HG02884 (cell line): ENCODE measurements at regions not wholly inside any gene's neighbourhood (a gene's known extent, or its start where the extent isn't known, plus 50 kb on each side); places are given as distances from the start of the nearest gene placed in this dataset.
A peak's percentile ranks its signal among the peaks of the same experiment; 100 is the strongest.
"Not testable (repeated sequence)": the region's sequence is repeated elsewhere in the genome, so short reads cannot be mapped to it uniquely, and the experiment has no call there.

ENCODE experiments used
- ATAC-seq: cut with Tn5 transposase; IDR thresholded peaks from one replicate; pipeline ENCODE4 v1.9.1; 2021; ENCODE audit warnings: mild to moderate bottlenecking, moderate library complexity; ENCODE audit not compliant: unreplicated experiment

- ATAC-seq: no peak
Measured at GRCh38 chr15:54850101-54850500, 346.6 kb downstream of the RSL24D1 start.

- no peak for ATAC-seq
Measured at GRCh38 chr15:54843006-54843405, 353.7 kb downstream of the RSL24D1 start.

- no peak for ATAC-seq
Measured at GRCh38 chr15:54841701-54842305, 354.9 kb downstream of the RSL24D1 start.

DNA sequence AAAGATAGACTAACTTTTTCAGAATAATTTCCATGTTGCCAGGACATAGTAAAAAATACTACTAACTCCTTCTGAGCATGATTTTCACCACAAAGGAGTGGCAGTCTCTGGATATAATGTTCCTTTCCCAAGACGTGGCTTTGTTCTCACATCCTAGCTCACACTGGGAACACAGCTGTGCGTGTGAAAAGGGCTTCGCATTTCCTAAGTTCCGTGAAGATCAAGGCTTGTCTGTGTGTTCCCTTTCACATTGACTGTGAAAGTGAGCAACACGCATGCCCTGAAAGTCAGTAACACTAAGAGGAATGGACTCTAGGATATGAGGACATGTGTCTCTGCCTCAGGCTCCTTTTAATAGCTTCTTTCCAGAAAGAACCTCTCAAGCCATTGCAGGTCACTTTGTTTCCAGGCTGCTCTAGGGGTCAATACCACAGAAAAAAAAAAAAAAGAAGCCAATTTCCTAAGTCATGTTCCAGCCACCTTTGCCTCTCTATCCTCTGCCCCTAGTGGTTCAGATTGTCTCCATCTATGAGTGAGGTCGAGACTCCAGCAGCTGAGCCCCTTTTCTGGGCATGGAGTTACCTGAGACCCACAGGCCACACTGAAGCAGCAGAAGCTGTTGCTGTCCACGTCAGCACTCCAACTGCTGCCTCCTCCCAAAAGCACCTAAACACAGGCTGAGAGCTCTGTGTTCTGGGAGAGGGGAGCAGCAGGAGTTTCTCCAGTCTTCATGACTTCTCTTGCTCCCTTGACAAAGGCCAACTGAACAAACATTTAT lies 355.9 kb downstream of the RSL24D1 start:
- no peak for ATAC-seq

DNA sequence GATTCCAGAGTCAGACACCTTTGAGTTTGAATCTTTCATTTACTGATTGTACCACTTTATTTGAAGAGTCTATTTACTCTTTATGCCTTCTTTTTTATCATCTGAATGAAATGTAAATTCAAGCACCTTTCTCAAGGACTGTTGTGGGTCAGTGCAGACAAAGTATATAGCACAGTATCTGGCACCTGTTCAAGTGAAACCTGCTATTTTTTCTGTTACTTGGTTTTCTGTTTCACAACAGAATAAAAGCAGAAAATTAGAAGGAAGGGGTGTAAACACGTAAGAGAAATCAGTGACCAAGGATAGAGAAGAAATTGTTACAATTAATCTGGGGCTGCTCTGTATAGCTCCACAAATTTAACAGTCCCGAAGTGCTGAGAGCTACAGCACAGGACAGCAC lies 357.4 kb downstream of the RSL24D1 start:
- no peak for ATAC-seq

- peak; percentile 56 for ATAC-seq
Measured at GRCh38 chr15:54836052-54836795, 360.5 kb downstream of the RSL24D1 start.

DNA sequence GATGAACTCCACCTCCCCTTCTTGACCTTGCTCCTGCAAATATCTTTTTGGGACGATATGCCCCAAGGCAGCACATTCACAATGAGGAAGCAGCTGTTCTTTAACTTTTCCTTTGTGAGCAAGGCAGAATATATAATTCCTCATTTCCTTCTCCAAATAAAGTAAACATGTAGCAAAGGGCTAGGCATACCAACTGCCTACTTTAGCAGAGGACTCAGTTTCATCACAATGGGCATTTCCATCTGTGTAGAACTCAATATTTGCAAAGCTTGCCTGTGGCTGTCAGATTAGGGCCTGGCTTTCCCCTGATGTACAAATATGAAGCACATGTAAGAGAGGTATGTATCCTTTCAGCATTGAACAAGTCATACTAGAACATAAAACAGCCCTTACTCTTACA lies 366.9 kb downstream of the RSL24D1 start:
- no peak for ATAC-seq

DNA sequence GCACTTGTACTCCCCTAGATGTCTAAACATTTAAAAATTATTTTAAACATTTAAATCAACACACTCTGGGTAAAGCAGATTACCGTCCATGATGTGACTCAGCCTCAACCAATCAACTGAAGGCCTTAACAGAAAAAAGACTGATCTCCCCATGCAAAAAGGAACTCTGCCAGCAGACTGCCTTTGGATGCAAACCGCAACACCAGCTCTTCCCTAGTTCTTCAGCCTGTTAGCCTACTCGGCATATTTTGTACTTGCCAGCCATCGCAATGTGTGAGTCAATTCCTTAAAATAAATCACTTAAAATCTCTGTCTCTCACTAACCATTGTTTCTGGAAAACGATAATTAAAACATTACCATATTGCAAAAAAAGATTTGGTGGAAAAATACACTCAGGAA lies 375.9 kb downstream of the RSL24D1 start:
- ATAC-seq: no peak

- no peak for ATAC-seq
Measured at GRCh38 chr15:54820098-54820497, 376.6 kb downstream of the RSL24D1 start.

DNA sequence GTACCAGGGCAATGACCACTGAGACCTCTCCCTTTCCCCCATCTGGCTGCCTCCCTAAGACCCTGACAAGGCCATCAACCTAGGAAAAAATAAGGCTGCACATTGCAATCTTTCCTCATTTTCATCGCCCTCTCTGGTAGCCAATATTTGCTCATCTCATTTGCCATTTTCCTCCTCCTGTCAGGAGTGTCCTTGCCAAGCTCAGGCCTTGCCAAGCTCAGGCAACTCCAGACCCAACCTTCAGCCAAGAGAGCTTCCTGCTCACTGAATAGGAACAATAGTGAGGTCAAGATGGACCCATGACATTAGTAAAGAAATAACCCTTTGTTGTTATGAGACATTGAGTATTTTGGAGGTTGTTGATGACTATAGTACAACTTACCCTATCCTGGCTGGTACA lies 380.3 kb downstream of the RSL24D1 start:
- no peak for ATAC-seq

DNA sequence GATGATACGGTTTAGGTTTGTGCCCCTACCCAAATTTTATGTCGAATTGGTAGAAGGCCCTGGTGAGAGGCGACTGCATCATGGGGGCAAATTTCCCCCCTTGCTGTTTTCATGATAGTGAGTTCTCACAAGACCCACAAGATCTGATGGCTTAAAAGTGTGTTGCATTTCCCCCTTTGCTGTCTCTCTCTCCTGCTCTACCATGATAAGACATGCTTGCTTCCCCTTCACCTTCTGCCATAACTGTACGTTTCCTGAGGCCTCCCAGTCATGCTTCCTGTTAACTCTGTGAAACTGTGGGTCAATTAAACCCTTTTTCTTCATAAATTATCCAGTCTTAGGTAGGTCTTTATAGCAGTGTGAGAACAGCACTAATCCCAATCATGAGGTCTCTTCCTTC lies 381.2 kb downstream of the RSL24D1 start:
- no peak for ATAC-seq

GRCh38 chr15:54812383-54812782 lies 384.4 kb downstream of the RSL24D1 start:
- ATAC-seq: no peak

DNA sequence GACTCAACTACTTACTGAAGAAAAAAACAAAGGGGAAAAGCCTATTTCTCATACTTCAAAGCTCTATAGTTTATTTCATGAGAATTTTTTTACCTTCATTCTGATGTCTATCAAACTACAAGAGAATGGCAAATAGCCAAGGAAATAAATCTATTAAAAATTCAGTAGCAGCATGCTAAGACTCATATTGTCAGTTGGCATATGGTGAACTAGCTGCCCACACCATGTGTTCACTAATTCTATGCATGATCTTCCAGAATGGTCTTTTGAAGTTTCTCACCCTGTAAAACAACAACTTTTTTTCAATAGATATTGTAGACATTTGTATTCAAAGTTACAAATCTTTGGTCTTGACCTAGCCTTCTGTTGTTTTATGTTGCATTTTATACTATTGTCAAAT lies 386.2 kb downstream of the RSL24D1 start:
- no peak for ATAC-seq

- ATAC-seq: no peak
Measured at GRCh38 chr15:54810031-54810430, 386.7 kb downstream of the RSL24D1 start.

DNA sequence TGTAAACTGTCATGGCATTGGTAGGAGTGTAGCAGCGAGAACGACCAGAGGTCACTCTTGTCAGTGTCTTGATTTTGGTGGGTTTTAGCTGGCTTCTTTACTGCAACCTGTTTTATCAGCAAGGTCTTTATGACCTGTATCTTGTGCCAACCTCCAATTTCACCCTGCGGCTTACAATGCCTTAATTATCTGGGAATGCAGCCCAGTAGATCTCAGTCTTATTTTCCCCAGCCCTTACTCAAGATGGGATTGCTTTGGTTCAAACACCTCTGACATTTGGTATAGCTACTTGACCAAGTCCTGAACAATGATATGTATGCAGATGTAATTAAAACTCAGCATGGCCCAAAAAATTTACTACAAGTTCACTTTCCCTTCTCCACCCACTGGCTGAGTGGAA lies 388.4 kb downstream of the RSL24D1 start:
- ATAC-seq: no peak

DNA sequence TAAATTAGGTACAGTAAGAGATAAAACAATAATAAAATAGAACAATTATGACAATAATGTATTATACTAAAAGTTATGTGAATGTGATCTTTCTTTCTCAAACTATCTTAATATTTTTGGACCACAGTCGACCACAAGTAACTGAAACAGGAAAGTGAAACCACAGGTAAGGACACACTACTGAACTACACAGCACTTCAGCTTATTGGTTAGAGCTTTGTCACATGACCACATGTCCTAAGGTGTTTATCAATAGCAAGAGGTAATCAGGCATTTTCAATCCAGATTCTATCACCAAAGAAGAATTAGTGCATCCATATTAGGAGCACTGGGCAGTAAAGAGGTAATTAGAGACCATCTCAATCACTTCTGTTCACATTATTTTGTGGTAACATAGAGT lies 392.8 kb downstream of the RSL24D1 start:
- no peak for ATAC-seq

DNA sequence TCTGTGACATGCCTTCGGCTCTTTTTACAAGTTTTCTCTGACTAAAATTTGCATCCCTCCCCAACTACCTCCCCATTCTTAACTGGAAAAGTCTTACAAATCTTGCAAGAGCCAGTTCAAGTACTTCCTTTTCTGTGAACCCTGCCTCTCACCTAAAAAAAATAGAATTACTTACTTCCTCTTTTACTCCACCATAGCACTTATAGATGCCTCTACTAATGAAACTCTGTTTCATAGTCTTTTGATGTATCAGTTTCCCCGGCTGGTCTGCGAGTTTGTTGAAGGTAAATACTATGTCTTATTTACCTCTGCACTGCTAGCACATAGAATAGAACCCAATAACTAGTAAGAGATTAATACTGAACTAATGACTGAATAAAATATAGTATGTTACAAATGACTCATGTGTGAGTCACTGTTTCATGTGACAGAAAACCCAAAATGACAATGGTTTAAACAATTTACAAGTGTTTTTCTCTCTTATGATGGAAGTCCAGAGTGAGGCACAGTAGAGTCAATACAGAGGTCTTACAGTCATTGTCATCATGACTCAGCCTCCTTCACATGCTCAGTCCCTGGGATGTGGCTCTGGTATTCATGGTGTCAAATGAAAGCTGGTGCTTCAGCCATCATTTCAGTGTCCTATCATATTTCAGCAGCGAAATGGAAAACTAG lies 393.5 kb downstream of the RSL24D1 start:
- ATAC-seq: peak; percentile 72

- no peak for ATAC-seq
Measured at GRCh38 chr15:54792526-54792925, 404.2 kb downstream of the RSL24D1 start.

GRCh38 chr15:54790693-54791092 lies 406.0 kb downstream of the RSL24D1 start:
- no peak for ATAC-seq

GRCh38 chr15:54789376-54789775 lies 407.4 kb downstream of the RSL24D1 start:
- ATAC-seq: no peak

- not testable (repeated sequence) for ATAC-seq
Measured at GRCh38 chr15:54781220-54781619, 415.5 kb downstream of the RSL24D1 start.
